Lung (tissue), 11 donors: ENCODE measurements at regions not wholly inside any gene's neighbourhood (a gene's known extent, or its start where the extent isn't known, plus 50 kb on each side); places are given as distances from the start of the nearest gene placed in this dataset.

Experiments used
- ATAC-seq: fragments of 200-7000 bp; cut with Tn5 transposase; one replicate; pipeline ENCODE4 v1.9.1; 2020; ENCODE audit warnings: moderate number of reproducible peaks; ENCODE audit not compliant: insufficient read depth, low FRiP score
- DNase-seq, 3 donors: peaks; one replicate each; pipeline ENCODE4 v3.0.0-alpha.2; 2013 to 2017
- H3K27ac ChIP-seq, 2 donors: one replicate each; pipeline ENCODE4 v1.5.1; 2013; ENCODE audit warnings: mild to moderate bottlenecking in 2 of 2, moderate library complexity in 2 of 2, control low read depth in 1 of 2, inconsistent platforms in 1 of 2, low read depth in 1 of 2, low read length in 1 of 2
- H3K27me3 ChIP-seq, 3 donors: one replicate each; pipeline ENCODE4 v1.5.1; 2013; ENCODE audit warnings: low read length in 2 of 3; ENCODE audit not compliant: control insufficient read depth in 3 of 3, insufficient read depth in 3 of 3
- H3K36me3 ChIP-seq, 4 donors: one replicate each; pipeline ENCODE4 v1.5.1; 2013; ENCODE audit warnings: low read length in 4 of 4, mild to moderate bottlenecking in 1 of 4, moderate library complexity in 1 of 4; ENCODE audit not compliant: control insufficient read depth in 4 of 4, insufficient read depth in 4 of 4
- H3K4me1 ChIP-seq, 5 donors: one replicate each; pipeline ENCODE4 v1.5.1; 2013; ENCODE audit warnings: low read length in 5 of 5, mild to moderate bottlenecking in 2 of 5, moderate library complexity in 1 of 5; ENCODE audit not compliant: control insufficient read depth in 5 of 5, insufficient read depth in 5 of 5
- H3K4me3 ChIP-seq: one replicate; pipeline ENCODE4 v1.5.1; 2013; ENCODE audit warnings: mild to moderate bottlenecking, control low read depth, moderate library complexity
- H3K9ac ChIP-seq, 2 donors: one replicate each; pipeline ENCODE4 v1.5.1; 2013; ENCODE audit warnings: low read length in 2 of 2, control low read depth in 1 of 2; ENCODE audit not compliant: insufficient read depth in 1 of 2
- H3K9me3 ChIP-seq, 4 donors: one replicate each; pipeline ENCODE4 v1.5.1; 2013; ENCODE audit warnings: low read length in 3 of 4, mild to moderate bottlenecking in 1 of 4, moderate library complexity in 1 of 4; ENCODE audit not compliant: control insufficient read depth in 4 of 4, insufficient read depth in 3 of 4
- WGBS, 2 donors: extraction: QIAGEN DNeasy Blood & Tissue Kit; methylation state at CpG; one replicate each; pipeline ENCODE4 v1.1.7; 2013; 5-methylcytosine and 5-hydroxymethylcytosine counted together
- TF ChIP-seq, protein P1 (sequence below): IDR thresholded peaks from 2 replicates; pipeline ENCODE4 v1.5.1; 2012; ENCODE audit warnings: mild to moderate bottlenecking; ENCODE audit errors: control extremely low read depth, extremely low read depth
- donor health status: control.
- donor health status: control.
- donor health status: Bipolar disorder and iron deficiency.
- donor health status: healthy.
- donor health status: DM: yes; HTN: yes; CAD: no.

DNA sequence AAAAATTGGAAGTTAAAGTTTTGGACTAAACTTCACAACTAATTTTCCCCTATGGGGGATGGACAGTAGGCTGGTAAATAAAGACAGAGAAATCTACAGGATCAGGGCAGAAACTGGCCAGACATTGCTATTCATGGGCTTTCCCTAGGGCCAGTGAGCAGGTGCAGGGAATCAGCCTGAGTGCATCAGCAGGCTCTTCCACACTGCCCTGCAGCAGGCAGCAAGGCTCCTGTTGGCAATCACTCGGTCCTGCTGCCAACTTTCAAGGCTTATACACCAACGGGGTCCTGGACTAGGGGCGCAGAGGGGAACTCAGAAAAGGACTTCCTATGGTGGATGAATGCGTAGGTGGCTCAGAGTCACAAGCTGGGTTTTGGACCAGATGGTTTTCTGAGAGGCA is 59.8 kb upstream of the NHSL1 start:
- DNase-seq (no peak), ATAC-seq (no peak)
- Histone ChIP-seq H3K9ac (no peak overlapping the region), H3K4me3 (no peak overlapping the region), H3K4me1 (peaks cover 0 to 21% (median 4%) of the 10 kb centered on the region in 5 donors), H3K9me3 (no peaks in the 10 kb centered on the region), H3K36me3 (no peaks in the 10 kb centered on the region), H3K27ac (no peak overlapping the region), H3K27me3 (no peaks in the 10 kb centered on the region)
- WGBS, 2 donors, result 77 to 86% methylated on average over 4 of the region's 4 CpGs
- TF ChIP-seq, protein P1, sequence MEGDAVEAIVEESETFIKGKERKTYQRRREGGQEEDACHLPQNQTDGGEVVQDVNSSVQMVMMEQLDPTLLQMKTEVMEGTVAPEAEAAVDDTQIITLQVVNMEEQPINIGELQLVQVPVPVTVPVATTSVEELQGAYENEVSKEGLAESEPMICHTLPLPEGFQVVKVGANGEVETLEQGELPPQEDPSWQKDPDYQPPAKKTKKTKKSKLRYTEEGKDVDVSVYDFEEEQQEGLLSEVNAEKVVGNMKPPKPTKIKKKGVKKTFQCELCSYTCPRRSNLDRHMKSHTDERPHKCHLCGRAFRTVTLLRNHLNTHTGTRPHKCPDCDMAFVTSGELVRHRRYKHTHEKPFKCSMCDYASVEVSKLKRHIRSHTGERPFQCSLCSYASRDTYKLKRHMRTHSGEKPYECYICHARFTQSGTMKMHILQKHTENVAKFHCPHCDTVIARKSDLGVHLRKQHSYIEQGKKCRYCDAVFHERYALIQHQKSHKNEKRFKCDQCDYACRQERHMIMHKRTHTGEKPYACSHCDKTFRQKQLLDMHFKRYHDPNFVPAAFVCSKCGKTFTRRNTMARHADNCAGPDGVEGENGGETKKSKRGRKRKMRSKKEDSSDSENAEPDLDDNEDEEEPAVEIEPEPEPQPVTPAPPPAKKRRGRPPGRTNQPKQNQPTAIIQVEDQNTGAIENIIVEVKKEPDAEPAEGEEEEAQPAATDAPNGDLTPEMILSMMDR, result no peak

DNA sequence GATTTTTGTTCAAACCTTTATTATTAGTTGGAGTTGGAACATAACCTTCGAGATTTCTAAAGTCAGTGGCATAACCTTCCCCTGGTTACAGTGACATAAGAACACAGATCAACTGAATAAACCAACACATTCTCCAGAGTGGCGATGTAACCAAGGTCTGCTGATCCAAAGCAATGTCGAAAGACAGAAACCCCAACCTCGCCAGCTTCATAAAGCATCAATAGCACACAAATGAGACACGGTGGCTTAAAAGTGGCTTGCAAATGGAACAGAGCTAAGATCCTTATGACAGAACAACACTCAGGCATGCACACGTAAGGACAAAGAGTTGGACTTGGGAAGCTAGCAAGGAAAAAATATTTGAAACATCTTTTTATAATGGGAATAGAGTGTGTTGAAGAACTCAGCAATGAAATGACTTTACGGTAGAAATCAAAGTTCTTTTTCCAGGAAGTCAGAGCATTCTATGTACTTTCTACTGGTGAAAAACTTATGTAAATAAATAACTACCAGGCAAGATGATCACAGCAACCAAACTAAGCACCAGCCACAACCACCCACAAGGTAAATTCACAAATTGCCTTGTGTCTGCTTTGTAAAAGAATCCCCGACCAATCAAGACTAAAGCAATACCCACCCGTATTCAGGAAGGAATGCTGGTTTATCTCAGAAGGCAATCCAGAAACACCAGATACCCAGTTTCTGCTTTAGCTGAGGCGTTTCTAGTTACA is 61.0 kb upstream of the NHSL1 start:
- H3K27me3 ChIP-seq, result no peaks in the 10 kb centered on the region
- ATAC-seq (no peak), DNase-seq (no peak)
- WGBS, 2 donors, result 74 to 84% methylated on average over 10 of the region's 10 CpGs
- no peak overlapping the region for H3K9ac ChIP-seq
- no peaks in the 10 kb centered on the region for H3K9me3 ChIP-seq
- H3K27ac ChIP-seq, result peak overlapping the region in 1 of 2 donors; percentile 85
- peaks cover 0 to 20% (median 3%) of the 10 kb centered on the region in 5 donors for H3K4me1 ChIP-seq
- H3K36me3 ChIP-seq, result no peaks in the 10 kb centered on the region
- TF ChIP-seq, protein P1, result no peak
- H3K4me3 ChIP-seq, result no peak overlapping the region

DNA sequence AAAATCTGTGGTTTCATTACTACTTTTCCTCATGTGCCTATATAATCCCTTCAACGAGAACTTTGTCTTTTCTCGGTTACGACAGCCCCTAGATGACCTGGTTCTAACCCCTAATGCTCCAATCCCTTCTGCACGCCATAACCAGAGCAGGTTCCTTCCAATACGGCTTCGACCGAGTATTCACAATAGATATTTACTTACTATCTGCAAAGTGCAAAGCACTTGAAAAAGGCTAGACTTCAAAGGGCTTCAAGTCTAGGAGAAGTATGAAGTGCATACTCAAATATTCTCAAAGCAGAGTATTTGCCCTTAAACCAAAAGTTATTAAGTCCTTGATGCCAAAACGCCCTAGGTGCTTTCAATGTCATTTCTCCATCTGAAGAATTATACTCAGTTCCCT is 63.4 kb upstream of the NHSL1 start:
- Histone ChIP-seq H3K27ac (no peak overlapping the region), H3K4me3 (no peak overlapping the region), H3K9me3 (no peaks in the 10 kb centered on the region), H3K36me3 (no peaks in the 10 kb centered on the region), H3K27me3 (no peaks in the 10 kb centered on the region), H3K9ac (no peak overlapping the region), H3K4me1 (peaks cover 0 to 12% (median 3%) of the 10 kb centered on the region in 5 donors)
- ATAC-seq (peak; percentile 59), DNase-seq (peak; percentile 38 to 81 (median 64))
- TF ChIP-seq, protein P1, result no peak
- 70 to 92% methylated on average over 8 of the region's 8 CpGs for WGBS, 2 donors

DNA sequence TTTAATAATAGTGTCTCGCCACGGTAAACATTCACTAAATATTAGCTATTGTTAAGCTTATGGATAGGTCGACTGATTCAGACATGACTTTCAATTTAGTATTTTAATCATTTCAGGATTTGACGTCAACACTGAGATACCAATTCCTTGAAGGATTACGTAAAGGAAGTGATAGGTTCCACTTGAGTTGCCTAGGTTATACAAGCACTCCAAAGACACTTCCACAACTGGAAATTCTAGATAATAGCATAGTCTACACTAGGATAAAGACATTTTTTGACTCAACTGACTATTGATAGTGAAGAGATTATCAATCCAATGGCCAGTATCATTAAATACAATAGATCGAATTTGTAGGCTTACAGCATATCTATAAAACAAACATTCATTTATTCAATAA is 63.9 kb upstream of the NHSL1 start:
- TF ChIP-seq, protein P1, result no peak
- ATAC-seq, result no peak
- no peak overlapping the region for H3K4me3 ChIP-seq
- H3K27me3 ChIP-seq, result no peaks in the 10 kb centered on the region
- 73 to 85% methylated on average over 6 of the region's 6 CpGs for WGBS, 2 donors
- H3K36me3 ChIP-seq, result no peaks in the 10 kb centered on the region
- H3K9ac ChIP-seq, result no peak overlapping the region
- no peak for DNase-seq
- H3K9me3 ChIP-seq, result no peaks in the 10 kb centered on the region
- H3K4me1 ChIP-seq, result peaks cover 0 to 12% (median 3%) of the 10 kb centered on the region in 5 donors
- H3K27ac ChIP-seq, result no peak overlapping the region
